ENCODE measurements at regions not wholly inside any gene's neighbourhood (a gene's known extent, or its start where the extent isn't known, plus 50 kb on each side); places are given as distances from the start of the nearest gene placed in this dataset.

DNA sequence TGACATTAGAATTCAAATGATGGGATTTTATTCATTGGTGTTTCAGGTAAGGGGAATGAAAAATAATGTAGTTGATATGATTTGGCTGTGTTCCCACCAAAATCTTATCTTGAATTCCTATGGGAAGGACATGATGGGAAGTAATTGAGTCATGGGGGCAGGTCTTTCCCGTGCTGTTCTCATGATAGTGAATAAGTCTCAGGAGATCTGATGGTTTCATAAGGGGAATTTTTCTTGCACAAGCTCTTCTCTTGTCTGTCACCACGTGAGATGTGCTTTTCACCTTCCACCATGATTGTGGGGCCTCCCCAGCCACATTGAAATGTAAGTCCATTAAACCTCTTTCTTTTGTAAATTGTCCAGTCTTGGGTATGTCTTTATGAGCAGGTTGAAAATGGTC is 268.6 kb upstream of the CHORDC1 start:
- Histone ChIP-seq H3K4me1 (ENCODE audit: control insufficient read depth in 2 of 2, insufficient read depth in 1 of 2, low read depth in 1 of 2, low read length in 2 of 2) (no peaks in the 10 kb centered on the region), H3K23ac (ENCODE audit: low read depth, low read length, poor library complexity) (no peak overlapping the region), H2BK12ac (ENCODE audit: low read length) (no peak overlapping the region), H2BK120ac (ENCODE audit: low read depth, low read length) (no peak overlapping the region), H2BK5ac (ENCODE audit: low read length) (no peak overlapping the region), H3K27me3 (ENCODE audit: control insufficient read depth in 3 of 3, insufficient read depth in 3 of 3, low read depth in 1 of 3, low read length in 3 of 3) (no peaks in the 10 kb centered on the region), H2AK5ac (ENCODE audit: low read depth, low read length) (no peak overlapping the region), H3K18ac (ENCODE audit: low read length) (no peak overlapping the region), H4K91ac (ENCODE audit: low read depth, low read length, poor library complexity) (no peak overlapping the region), H3K14ac (ENCODE audit: low read length) (no peak overlapping the region), H2AFZ (ENCODE audit: low read length) (no peak overlapping the region), H3K9ac (ENCODE audit: low read depth, low read length, poor library complexity) (no peak overlapping the region), H3K79me1 (ENCODE audit: low read depth, low read length) (no peaks in the 10 kb centered on the region), H3K9me3 (replicated peaks in 1 of 2; ENCODE audit: control insufficient read depth in 2 of 2, insufficient read depth in 1 of 2, low read depth in 1 of 2, low read length in 2 of 2) (no peaks in the 10 kb centered on the region), H3K4ac (ENCODE audit: low read length) (no peak overlapping the region), H3K36me3 (replicated peaks in 1 of 2; ENCODE audit: control insufficient read depth in 2 of 2, insufficient read depth in 2 of 2, low read length in 2 of 2) (no peaks in the 10 kb centered on the region), H3K27ac (replicated peaks; ENCODE audit: low read length) (no peak overlapping the region), H2BK15ac (ENCODE audit: low read length) (no peak overlapping the region), H4K8ac (ENCODE audit: low read depth, low read length) (no peak overlapping the region), H3K4me3 (ENCODE audit: low read length in 2 of 2) (no peak overlapping the region), H3K4me2 (ENCODE audit: insufficient read depth, low read length, poor library complexity, severe bottlenecking) (no peak overlapping the region)
- no CpG with 5 or more reads among the region's 2 CpGs for WGBS, 2 donors (ENCODE audit: extremely low coverage in 2 of 2, insufficient read length in 2 of 2, insufficient replicate concordance in 1 of 2)
- no peak for DNase-seq (ENCODE audit: low spot score)

DNA sequence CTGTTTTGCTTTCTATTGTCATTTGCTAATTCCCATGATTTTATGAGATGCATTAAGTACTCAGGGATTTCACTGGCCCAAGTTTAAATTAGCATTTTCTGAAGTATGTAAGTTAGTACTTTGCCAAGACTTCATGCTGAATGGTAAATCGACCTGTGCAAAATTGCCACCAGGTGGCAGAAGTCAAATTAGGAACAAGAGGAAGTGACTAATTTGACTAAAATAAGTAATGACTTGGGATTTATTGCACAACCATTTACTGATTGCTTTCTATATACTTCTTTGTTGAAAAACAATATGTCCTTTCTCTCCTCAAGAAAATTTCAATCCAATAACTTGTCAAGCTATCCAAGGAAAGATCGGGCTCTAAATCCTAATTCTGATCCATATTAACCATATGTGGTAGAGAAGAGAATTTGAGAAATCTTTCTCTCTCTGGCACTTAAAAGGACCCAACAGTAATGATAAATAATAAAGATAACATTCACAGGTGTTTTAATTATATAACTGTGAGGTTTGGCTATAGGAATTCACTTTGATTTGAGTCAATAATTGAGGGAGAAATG is 253.7 kb upstream of the CHORDC1 start:
- DNase-seq (ENCODE audit: low spot score), result peak; percentile 23
- no peak overlapping the region for H3K4ac ChIP-seq (ENCODE audit: low read length)
- H4K91ac ChIP-seq (ENCODE audit: low read depth, low read length, poor library complexity), result no peak overlapping the region
- no peak overlapping the region for H3K4me2 ChIP-seq (ENCODE audit: insufficient read depth, low read length, poor library complexity, severe bottlenecking)
- H3K36me3 ChIP-seq (replicated peaks in 1 of 2; ENCODE audit: control insufficient read depth in 2 of 2, insufficient read depth in 2 of 2, low read length in 2 of 2), result no peaks in the 10 kb centered on the region
- H3K27ac ChIP-seq (replicated peaks; ENCODE audit: low read length), result no peak overlapping the region
- no peak overlapping the region for H2BK15ac ChIP-seq (ENCODE audit: low read length)
- H3K14ac ChIP-seq (ENCODE audit: low read length), result no peak overlapping the region
- H3K23ac ChIP-seq (ENCODE audit: low read depth, low read length, poor library complexity), result no peak overlapping the region
- H3K27me3 ChIP-seq (ENCODE audit: control insufficient read depth in 3 of 3, insufficient read depth in 3 of 3, low read depth in 1 of 3, low read length in 3 of 3), result no peaks in the 10 kb centered on the region
- no peak overlapping the region for H2BK5ac ChIP-seq (ENCODE audit: low read length)
- no peak overlapping the region for H2BK12ac ChIP-seq (ENCODE audit: low read length)
- H2BK120ac ChIP-seq (ENCODE audit: low read depth, low read length), result no peak overlapping the region
- no peak overlapping the region for H2AK5ac ChIP-seq (ENCODE audit: low read depth, low read length)
- H3K18ac ChIP-seq (ENCODE audit: low read length), result no peak overlapping the region
- no peak overlapping the region for H4K8ac ChIP-seq (ENCODE audit: low read depth, low read length)
- no peak overlapping the region for H3K4me3 ChIP-seq (ENCODE audit: low read length in 2 of 2)
- H3K4me1 ChIP-seq (ENCODE audit: control insufficient read depth in 2 of 2, insufficient read depth in 1 of 2, low read depth in 1 of 2, low read length in 2 of 2), result no peaks in the 10 kb centered on the region
- no CpG with 5 or more reads among the region's 2 CpGs for WGBS, 2 donors (ENCODE audit: extremely low coverage in 2 of 2, insufficient read length in 2 of 2, insufficient replicate concordance in 1 of 2)
- no peaks in the 10 kb centered on the region for H3K79me1 ChIP-seq (ENCODE audit: low read depth, low read length)
- no peaks in the 10 kb centered on the region for H3K9me3 ChIP-seq (replicated peaks in 1 of 2; ENCODE audit: control insufficient read depth in 2 of 2, insufficient read depth in 1 of 2, low read depth in 1 of 2, low read length in 2 of 2)
- no peak overlapping the region for H2AFZ ChIP-seq (ENCODE audit: low read length)
- H3K9ac ChIP-seq (ENCODE audit: low read depth, low read length, poor library complexity), result no peak overlapping the region

- Histone ChIP-seq H3K9ac (ENCODE audit: low read depth, low read length, poor library complexity) (no peak overlapping the region), H3K9me3 (replicated peaks in 1 of 2; ENCODE audit: control insufficient read depth in 2 of 2, insufficient read depth in 1 of 2, low read depth in 1 of 2, low read length in 2 of 2) (no peaks in the 10 kb centered on the region), H2BK15ac (ENCODE audit: low read length) (no peak overlapping the region), H3K4me1 (ENCODE audit: control insufficient read depth in 2 of 2, insufficient read depth in 1 of 2, low read depth in 1 of 2, low read length in 2 of 2) (no peaks in the 10 kb centered on the region), H3K4me3 (ENCODE audit: low read length in 2 of 2) (no peak overlapping the region), H3K4me2 (ENCODE audit: insufficient read depth, low read length, poor library complexity, severe bottlenecking) (no peak overlapping the region), H2BK120ac (ENCODE audit: low read depth, low read length) (no peak overlapping the region), H4K91ac (ENCODE audit: low read depth, low read length, poor library complexity) (no peak overlapping the region), H3K18ac (ENCODE audit: low read length) (no peak overlapping the region), H3K36me3 (replicated peaks in 1 of 2; ENCODE audit: control insufficient read depth in 2 of 2, insufficient read depth in 2 of 2, low read length in 2 of 2) (no peaks in the 10 kb centered on the region), H2AK5ac (ENCODE audit: low read depth, low read length) (no peak overlapping the region), H4K8ac (ENCODE audit: low read depth, low read length) (no peak overlapping the region), H3K27me3 (ENCODE audit: control insufficient read depth in 3 of 3, insufficient read depth in 3 of 3, low read depth in 1 of 3, low read length in 3 of 3) (no peaks in the 10 kb centered on the region), H2AFZ (ENCODE audit: low read length) (no peak overlapping the region), H2BK12ac (ENCODE audit: low read length) (no peak overlapping the region), H3K14ac (ENCODE audit: low read length) (no peak overlapping the region), H2BK5ac (ENCODE audit: low read length) (no peak overlapping the region), H3K4ac (ENCODE audit: low read length) (no peak overlapping the region), H3K27ac (replicated peaks; ENCODE audit: low read length) (no peak overlapping the region), H3K23ac (ENCODE audit: low read depth, low read length, poor library complexity) (no peak overlapping the region), H3K79me1 (ENCODE audit: low read depth, low read length) (no peaks in the 10 kb centered on the region)
- WGBS, 2 donors (ENCODE audit: extremely low coverage in 2 of 2, insufficient read length in 2 of 2, insufficient replicate concordance in 1 of 2), result no CpG with 5 or more reads among the region's 2 CpGs
- DNase-seq (ENCODE audit: low spot score), result no peak
Measured at GRCh38 chr11:90468923-90469322, 246.1 kb upstream of the CHORDC1 start.

DNA sequence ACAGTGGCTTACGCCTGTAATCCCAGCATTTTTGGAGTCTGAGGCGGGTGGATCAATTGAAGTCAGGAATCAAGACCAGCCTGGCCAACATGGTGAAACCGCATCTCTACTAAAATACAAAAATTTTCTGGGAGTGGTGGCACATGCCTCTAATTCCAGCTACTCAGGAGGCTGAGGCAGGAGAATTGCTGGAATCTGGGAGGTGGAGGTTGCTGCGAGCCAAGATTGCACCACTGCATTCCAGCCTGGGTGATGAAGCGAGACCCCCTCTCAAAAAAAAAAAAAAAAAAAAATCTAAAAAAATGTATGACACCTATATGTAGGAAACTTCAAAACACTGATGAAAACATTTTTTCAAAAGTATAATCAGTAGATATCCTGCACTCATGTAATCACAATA is 242.7 kb upstream of the CHORDC1 start:
- Histone ChIP-seq H3K4me2 (ENCODE audit: insufficient read depth, low read length, poor library complexity, severe bottlenecking) (no peak overlapping the region), H3K9me3 (replicated peaks in 1 of 2; ENCODE audit: control insufficient read depth in 2 of 2, insufficient read depth in 1 of 2, low read depth in 1 of 2, low read length in 2 of 2) (no peaks in the 10 kb centered on the region), H3K23ac (ENCODE audit: low read depth, low read length, poor library complexity) (no peak overlapping the region), H2BK5ac (ENCODE audit: low read length) (no peak overlapping the region), H3K79me1 (ENCODE audit: low read depth, low read length) (no peaks in the 10 kb centered on the region), H2AK5ac (ENCODE audit: low read depth, low read length) (no peak overlapping the region), H3K14ac (ENCODE audit: low read length) (no peak overlapping the region), H3K9ac (ENCODE audit: low read depth, low read length, poor library complexity) (no peak overlapping the region), H3K18ac (ENCODE audit: low read length) (no peak overlapping the region), H2BK15ac (ENCODE audit: low read length) (no peak overlapping the region), H3K4me3 (ENCODE audit: low read length in 2 of 2) (no peak overlapping the region), H2AFZ (ENCODE audit: low read length) (no peak overlapping the region), H2BK120ac (ENCODE audit: low read depth, low read length) (no peak overlapping the region), H3K4ac (ENCODE audit: low read length) (no peak overlapping the region), H4K8ac (ENCODE audit: low read depth, low read length) (no peak overlapping the region), H3K27me3 (ENCODE audit: control insufficient read depth in 3 of 3, insufficient read depth in 3 of 3, low read depth in 1 of 3, low read length in 3 of 3) (no peaks in the 10 kb centered on the region), H2BK12ac (ENCODE audit: low read length) (no peak overlapping the region), H3K4me1 (ENCODE audit: control insufficient read depth in 2 of 2, insufficient read depth in 1 of 2, low read depth in 1 of 2, low read length in 2 of 2) (no peaks in the 10 kb centered on the region), H3K27ac (replicated peaks; ENCODE audit: low read length) (no peak overlapping the region), H3K36me3 (replicated peaks in 1 of 2; ENCODE audit: control insufficient read depth in 2 of 2, insufficient read depth in 2 of 2, low read length in 2 of 2) (no peaks in the 10 kb centered on the region), H4K91ac (ENCODE audit: low read depth, low read length, poor library complexity) (no peak overlapping the region)
- no CpG with 5 or more reads among the region's 5 CpGs for WGBS, 2 donors (ENCODE audit: extremely low coverage in 2 of 2, insufficient read length in 2 of 2, insufficient replicate concordance in 1 of 2)
- DNase-seq (ENCODE audit: low spot score), result no peak
